ENCODE measurements at regions not wholly inside any gene's neighbourhood (a gene's known extent, or its start where the extent isn't known, plus 50 kb on each side); places are given as distances from the start of the nearest gene placed in this dataset.

DNA sequence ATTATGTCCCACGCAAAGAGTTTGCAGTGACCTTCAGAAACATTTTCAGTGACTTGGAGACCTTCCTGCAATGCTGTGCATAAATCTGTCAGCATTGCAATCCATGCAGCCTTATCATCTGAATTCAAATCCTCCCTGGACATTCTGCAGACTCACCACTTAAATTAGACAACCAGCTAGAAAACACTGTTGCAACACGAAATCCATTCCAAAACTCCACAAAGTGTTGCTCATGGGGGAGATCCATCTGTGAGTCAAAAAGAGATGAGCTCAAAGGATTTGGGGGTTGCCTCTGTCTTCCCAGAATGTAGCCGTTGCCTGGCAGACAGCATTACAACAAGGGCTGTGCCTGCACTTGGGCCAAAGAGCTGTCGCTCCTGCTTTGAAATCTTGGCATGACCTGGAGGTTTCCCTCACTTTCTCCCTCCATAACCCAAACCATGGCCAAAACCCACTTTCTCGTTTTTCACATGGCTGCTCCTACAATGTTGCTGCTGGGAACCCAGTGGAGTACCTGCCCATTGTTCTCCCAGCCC lies 163.5 kb upstream of the CDYL start (continued):
- TF ChIP-seq, protein P1, sequence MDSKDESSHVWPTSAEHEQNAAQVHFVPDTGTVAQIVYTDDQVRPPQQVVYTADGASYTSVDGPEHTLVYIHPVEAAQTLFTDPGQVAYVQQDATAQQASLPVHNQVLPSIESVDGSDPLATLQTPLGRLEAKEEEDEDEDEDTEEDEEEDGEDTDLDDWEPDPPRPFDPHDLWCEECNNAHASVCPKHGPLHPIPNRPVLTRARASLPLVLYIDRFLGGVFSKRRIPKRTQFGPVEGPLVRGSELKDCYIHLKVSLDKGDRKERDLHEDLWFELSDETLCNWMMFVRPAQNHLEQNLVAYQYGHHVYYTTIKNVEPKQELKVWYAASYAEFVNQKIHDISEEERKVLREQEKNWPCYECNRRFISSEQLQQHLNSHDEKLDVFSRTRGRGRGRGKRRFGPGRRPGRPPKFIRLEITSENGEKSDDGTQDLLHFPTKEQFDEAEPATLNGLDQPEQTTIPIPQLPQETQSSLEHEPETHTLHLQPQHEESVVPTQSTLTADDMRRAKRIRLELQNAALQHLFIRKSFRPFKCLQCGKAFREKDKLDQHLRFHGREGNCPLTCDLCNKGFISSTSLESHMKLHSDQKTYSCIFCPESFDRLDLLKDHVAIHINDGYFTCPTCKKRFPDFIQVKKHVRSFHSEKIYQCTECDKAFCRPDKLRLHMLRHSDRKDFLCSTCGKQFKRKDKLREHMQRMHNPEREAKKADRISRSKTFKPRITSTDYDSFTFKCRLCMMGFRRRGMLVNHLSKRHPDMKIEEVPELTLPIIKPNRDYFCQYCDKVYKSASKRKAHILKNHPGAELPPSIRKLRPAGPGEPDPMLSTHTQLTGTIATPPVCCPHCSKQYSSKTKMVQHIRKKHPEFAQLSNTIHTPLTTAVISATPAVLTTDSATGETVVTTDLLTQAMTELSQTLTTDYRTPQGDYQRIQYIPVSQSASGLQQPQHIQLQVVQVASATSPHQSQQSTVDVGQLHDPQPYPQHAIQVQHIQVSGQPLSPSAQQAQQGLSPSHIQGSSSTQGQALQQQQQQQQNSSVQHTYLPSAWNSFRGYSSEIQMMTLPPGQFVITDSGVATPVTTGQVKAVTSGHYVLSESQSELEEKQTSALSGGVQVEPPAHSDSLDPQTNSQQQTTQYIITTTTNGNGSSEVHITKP (IDR thresholded peaks at IDR 0.05; ENCODE audit: partially characterized antibody): no peak
- TF ChIP-seq FUS (optimal IDR thresholded peaks at IDR 0.05; ENCODE audit: low read depth, low read length): no peak
- TF ChIP-seq U2AF2 (optimal IDR thresholded peaks at IDR 0.05; ENCODE audit: low read depth, low read length): no peak
- no peak for TF ChIP-seq NFATC3 (IDR thresholded peaks at IDR 0.05)
- TF ChIP-seq TAL1 (IDR thresholded peaks at IDR 0.05): peak; percentile 54
- TF ChIP-seq ZNF316 (IDR thresholded peaks at IDR 0.05): peak; percentile 46
- no peak for TF ChIP-seq TRIM28 (IDR thresholded peaks at IDR 0.05)
- TF ChIP-seq E2F3 (CRISPR knock-in tag; IDR thresholded peaks at IDR 0.05): no peak
- TF ChIP-seq, protein P2, sequence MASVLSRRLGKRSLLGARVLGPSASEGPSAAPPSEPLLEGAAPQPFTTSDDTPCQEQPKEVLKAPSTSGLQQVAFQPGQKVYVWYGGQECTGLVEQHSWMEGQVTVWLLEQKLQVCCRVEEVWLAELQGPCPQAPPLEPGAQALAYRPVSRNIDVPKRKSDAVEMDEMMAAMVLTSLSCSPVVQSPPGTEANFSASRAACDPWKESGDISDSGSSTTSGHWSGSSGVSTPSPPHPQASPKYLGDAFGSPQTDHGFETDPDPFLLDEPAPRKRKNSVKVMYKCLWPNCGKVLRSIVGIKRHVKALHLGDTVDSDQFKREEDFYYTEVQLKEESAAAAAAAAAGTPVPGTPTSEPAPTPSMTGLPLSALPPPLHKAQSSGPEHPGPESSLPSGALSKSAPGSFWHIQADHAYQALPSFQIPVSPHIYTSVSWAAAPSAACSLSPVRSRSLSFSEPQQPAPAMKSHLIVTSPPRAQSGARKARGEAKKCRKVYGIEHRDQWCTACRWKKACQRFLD (CRISPR knock-in tag; IDR thresholded peaks at IDR 0.05): no peak
- TF ChIP-seq KHSRP (IDR thresholded peaks at IDR 0.05): 0 out of 2 replicates have a peak, but pooled peaks have one; percentile 17
- TF ChIP-seq SAFB2 (IDR thresholded peaks at IDR 0.05; ENCODE audit: borderline replicate concordance, low read depth, low read length, severe bottlenecking): no peak
- TF ChIP-seq RBM25 (IDR thresholded peaks at IDR 0.05; ENCODE audit: low read depth, low read length, severe bottlenecking): no peak
- TF ChIP-seq ZNF174 (CRISPR knock-in tag; IDR thresholded peaks at IDR 0.05): no peak
- TF ChIP-seq GTF2A2 (tag; IDR thresholded peaks at IDR 0.05): no peak
- TF ChIP-seq, protein P3, sequence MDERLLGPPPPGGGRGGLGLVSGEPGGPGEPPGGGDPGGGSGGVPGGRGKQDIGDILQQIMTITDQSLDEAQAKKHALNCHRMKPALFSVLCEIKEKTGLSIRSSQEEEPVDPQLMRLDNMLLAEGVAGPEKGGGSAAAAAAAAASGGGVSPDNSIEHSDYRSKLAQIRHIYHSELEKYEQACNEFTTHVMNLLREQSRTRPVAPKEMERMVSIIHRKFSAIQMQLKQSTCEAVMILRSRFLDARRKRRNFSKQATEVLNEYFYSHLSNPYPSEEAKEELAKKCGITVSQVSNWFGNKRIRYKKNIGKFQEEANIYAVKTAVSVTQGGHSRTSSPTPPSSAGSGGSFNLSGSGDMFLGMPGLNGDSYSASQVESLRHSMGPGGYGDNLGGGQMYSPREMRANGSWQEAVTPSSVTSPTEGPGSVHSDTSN (CRISPR knock-in tag; IDR thresholded peaks at IDR 0.05; ENCODE audit: low read depth): no peak
- TF ChIP-seq, protein P3 (tag; conservative IDR thresholded peaks at IDR 0.05; ENCODE audit: low read depth): peak; percentile 94
- 0 out of 2 replicates have a peak, but pooled peaks have one; percentile 32 for TF ChIP-seq MTA3 (IDR thresholded peaks at IDR 0.05; ENCODE audit: borderline replicate concordance)
- no peak for TF ChIP-seq HLTF (IDR thresholded peaks at IDR 0.05)
- TF ChIP-seq ZNF507 (tag; conservative IDR thresholded peaks at IDR 0.05): no peak
- TF ChIP-seq EZH2 (IDR thresholded peaks at IDR 0.05; ENCODE audit: borderline replicate concordance, low read depth, low read length): no peak
- no peak for TF ChIP-seq ZNF780A (CRISPR knock-in tag; IDR thresholded peaks at IDR 0.05)
- TF ChIP-seq POLR2B (IDR thresholded peaks at IDR 0.05; ENCODE audit: low read depth, partially characterized antibody): no peak
- TF ChIP-seq ARID1B (IDR thresholded peaks at IDR 0.05): peak; percentile 72

Measured in K562 (cell line).